ENCODE measurements at regions not wholly inside any gene's neighbourhood (a gene's known extent, or its start where the extent isn't known, plus 50 kb on each side); places are given as distances from the start of the nearest gene placed in this dataset.

DNA sequence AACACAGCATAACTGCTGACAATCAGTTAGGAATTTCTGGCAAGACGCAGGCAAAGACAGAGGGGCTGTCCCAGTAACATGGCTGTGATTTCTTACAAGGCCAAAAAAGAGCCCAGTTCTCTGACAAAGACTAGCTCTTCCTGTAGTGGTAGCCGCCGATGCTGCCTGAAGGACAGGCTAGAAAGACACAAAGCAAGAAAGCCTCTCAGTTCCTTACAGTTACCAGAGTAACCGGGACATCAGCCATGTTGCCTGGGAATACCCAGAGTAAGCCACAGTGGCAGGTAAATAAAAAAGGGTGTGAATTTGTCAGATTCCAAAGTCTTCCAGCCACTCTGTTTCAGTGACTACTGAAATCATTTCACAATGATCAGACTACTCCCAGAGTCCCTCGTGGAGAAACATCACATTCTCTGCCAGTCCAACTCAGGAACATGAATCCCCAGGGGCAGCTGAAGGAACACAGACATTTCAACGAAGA is 493.6 kb upstream of the ADAMTS9 start:
- H3K4me1 ChIP-seq (ENCODE audit: low read length) = no peaks in the 10 kb centered on the region
- no peaks in the 10 kb centered on the region for H3K79me2 ChIP-seq (ENCODE audit: low read length)
- H3K27ac ChIP-seq (ENCODE audit: low read length) = no peak overlapping the region
- H3K4me2 ChIP-seq (ENCODE audit: low read depth, low read length, poor library complexity, severe bottlenecking) = no peak overlapping the region
- no peaks in the 10 kb centered on the region for H3K36me3 ChIP-seq (ENCODE audit: insufficient read depth, low read length)
- H3K27me3 ChIP-seq (ENCODE audit: low read length) = no peaks in the 10 kb centered on the region
- no peaks in the 10 kb centered on the region for H4K20me1 ChIP-seq (ENCODE audit: insufficient read depth, low read depth, low read length)
- H2AFZ ChIP-seq (ENCODE audit: low read length) = no peak overlapping the region
- no peaks in the 10 kb centered on the region for H3K9me2 ChIP-seq (replicated peaks; ENCODE audit: insufficient read depth, low read length)
- no peak for DNase-seq
- H3K9me3 ChIP-seq (ENCODE audit: low read length) = no peaks in the 10 kb centered on the region; the same call in 1 of the 2 replicates
- no peak overlapping the region for H3K9ac ChIP-seq (ENCODE audit: low read length)
- no peak overlapping the region for H3K4me3 ChIP-seq (ENCODE audit: low read length)

DNA sequence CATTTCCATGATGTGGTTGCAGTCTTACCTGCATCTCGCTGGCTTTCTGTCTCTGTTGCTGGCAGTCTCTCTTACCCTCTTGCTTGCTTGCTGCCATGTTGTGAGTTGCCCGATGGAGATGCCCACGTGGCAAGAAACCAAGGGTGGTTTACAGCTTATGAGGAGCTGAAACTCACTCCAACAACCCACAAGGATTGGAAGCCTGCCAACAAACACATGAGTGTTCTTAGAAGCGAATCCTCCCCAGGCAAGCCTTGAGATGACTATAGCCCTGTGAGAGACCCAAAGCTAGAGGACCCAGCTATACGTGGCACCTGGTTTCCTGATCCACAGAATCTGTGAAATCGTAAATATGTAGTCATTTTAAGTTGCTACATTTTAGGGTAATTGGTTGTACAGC is 490.9 kb upstream of the ADAMTS9 start:
- no peak overlapping the region for H3K4me2 ChIP-seq (ENCODE audit: low read depth, low read length, poor library complexity, severe bottlenecking)
- no peaks in the 10 kb centered on the region for H3K4me1 ChIP-seq (ENCODE audit: low read length)

DNA sequence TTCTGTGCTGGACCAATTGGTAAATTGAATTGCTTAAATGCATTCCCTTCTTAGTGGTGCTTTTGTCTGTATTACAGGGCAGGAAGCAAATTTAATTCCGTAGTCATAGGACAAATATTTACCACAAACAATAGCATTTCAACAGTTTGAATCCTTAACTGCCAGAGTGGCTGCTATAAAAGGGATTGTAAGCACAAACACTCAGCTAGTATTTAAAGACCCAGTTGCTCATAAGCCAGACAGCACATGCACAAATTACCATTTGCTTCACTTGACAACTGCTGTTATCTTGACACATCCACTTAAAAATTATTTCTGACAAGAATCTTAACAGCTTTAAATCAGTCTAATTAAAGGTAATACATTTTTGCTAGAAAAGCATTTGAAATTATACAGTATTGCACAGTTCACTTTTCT is 490.2 kb upstream of the ADAMTS9 start:
- H4K20me1 ChIP-seq (ENCODE audit: insufficient read depth, low read depth, low read length) = no peaks in the 10 kb centered on the region
- H2AFZ ChIP-seq (ENCODE audit: low read length) = no peak overlapping the region
- no peaks in the 10 kb centered on the region for H3K4me1 ChIP-seq (ENCODE audit: low read length)
- no peaks in the 10 kb centered on the region for H3K27me3 ChIP-seq (ENCODE audit: low read length)
- H3K9me3 ChIP-seq (ENCODE audit: low read length) = no peaks in the 10 kb centered on the region
- no peak overlapping the region for H3K27ac ChIP-seq (ENCODE audit: low read length)
- no peak overlapping the region for H3K9ac ChIP-seq (ENCODE audit: low read length)
- no peak for DNase-seq
- H3K4me3 ChIP-seq (ENCODE audit: low read length) = no peak overlapping the region
- no peaks in the 10 kb centered on the region for H3K79me2 ChIP-seq (ENCODE audit: low read length)
- H3K4me2 ChIP-seq (ENCODE audit: low read depth, low read length, poor library complexity, severe bottlenecking) = no peak overlapping the region
- H3K36me3 ChIP-seq (ENCODE audit: insufficient read depth, low read length) = no peaks in the 10 kb centered on the region
- no peaks in the 10 kb centered on the region for H3K9me2 ChIP-seq (replicated peaks; ENCODE audit: insufficient read depth, low read length)

More for the DNA sequence above, 490.9 kb upstream of the ADAMTS9 start:
- Histone ChIP-seq H3K9me3 (ENCODE audit: low read length) (no peaks in the 10 kb centered on the region), H3K9me2 (replicated peaks; ENCODE audit: insufficient read depth, low read length) (no peaks in the 10 kb centered on the region), H3K79me2 (ENCODE audit: low read length) (no peaks in the 10 kb centered on the region), H3K27me3 (ENCODE audit: low read length) (no peaks in the 10 kb centered on the region), H2AFZ (ENCODE audit: low read length) (no peak overlapping the region), H3K9ac (ENCODE audit: low read length) (no peak overlapping the region), H3K27ac (ENCODE audit: low read length) (no peak overlapping the region), H4K20me1 (ENCODE audit: insufficient read depth, low read depth, low read length) (no peaks in the 10 kb centered on the region), H3K36me3 (ENCODE audit: insufficient read depth, low read length) (no peaks in the 10 kb centered on the region), H3K4me3 (ENCODE audit: low read length) (no peak overlapping the region)
- DNase-seq = no peak

DNA sequence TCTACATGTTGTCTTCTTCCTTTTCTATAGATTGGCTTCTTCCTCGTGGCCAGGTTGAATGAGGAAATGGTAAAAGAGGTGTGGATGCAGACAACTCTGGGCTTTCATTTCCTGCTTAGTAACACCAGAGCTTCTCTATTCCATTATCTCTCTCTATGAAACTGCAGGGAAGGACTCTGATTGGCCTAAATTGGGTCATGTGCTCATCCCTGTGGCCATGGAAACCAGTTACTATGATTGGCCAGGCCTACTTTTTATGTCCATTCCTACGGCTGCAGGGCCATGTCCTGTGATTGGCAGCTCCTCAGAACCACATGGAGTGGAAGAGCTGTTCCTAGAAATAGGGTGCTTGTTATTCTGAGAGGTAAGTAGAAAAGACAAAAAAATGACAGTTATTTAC is 486.9 kb upstream of the ADAMTS9 start:
- Histone ChIP-seq H3K27ac (ENCODE audit: low read length) (no peak overlapping the region), H4K20me1 (ENCODE audit: insufficient read depth, low read depth, low read length) (no peaks in the 10 kb centered on the region), H3K9ac (ENCODE audit: low read length) (no peak overlapping the region), H3K4me1 (ENCODE audit: low read length) (no peaks in the 10 kb centered on the region), H3K9me2 (replicated peaks; ENCODE audit: insufficient read depth, low read length) (no peaks in the 10 kb centered on the region), H3K9me3 (ENCODE audit: low read length) (no peaks in the 10 kb centered on the region), H2AFZ (ENCODE audit: low read length) (no peak overlapping the region), H3K27me3 (ENCODE audit: low read length) (no peaks in the 10 kb centered on the region), H3K4me2 (ENCODE audit: low read depth, low read length, poor library complexity, severe bottlenecking) (no peak overlapping the region), H3K79me2 (ENCODE audit: low read length) (no peaks in the 10 kb centered on the region), H3K36me3 (ENCODE audit: insufficient read depth, low read length) (no peaks in the 10 kb centered on the region), H3K4me3 (ENCODE audit: low read length) (no peak overlapping the region)
- peak; percentile 44 for DNase-seq

DNA sequence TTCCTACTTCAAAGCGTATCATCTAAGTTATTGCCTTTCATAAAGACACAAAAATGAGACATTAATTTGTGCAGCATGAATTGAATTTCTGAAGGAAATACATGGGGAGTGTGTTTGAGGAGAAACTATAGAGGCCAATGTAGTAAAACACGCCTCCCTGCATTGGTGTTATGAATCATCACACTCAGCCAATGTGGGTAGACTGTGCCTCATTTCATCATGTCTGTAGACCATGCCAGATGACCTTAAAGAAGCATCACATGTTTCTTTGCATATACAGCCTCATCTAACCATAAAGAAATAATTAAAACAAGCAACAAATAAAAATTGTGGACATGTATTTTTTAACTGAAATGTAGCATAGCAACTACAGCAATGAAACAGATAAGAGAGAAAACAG is 486.0 kb upstream of the ADAMTS9 start:
- no peak overlapping the region for H2AFZ ChIP-seq (ENCODE audit: low read length)
- H3K27ac ChIP-seq (ENCODE audit: low read length) = no peak overlapping the region
- no peak overlapping the region for H3K4me2 ChIP-seq (ENCODE audit: low read depth, low read length, poor library complexity, severe bottlenecking)
- H3K36me3 ChIP-seq (ENCODE audit: insufficient read depth, low read length) = no peaks in the 10 kb centered on the region
- no peaks in the 10 kb centered on the region for H3K27me3 ChIP-seq (ENCODE audit: low read length)
- no peaks in the 10 kb centered on the region for H3K79me2 ChIP-seq (ENCODE audit: low read length)
- no peaks in the 10 kb centered on the region for H3K4me1 ChIP-seq (ENCODE audit: low read length)
- no peak overlapping the region for H3K4me3 ChIP-seq (ENCODE audit: low read length)
- no peaks in the 10 kb centered on the region for H3K9me2 ChIP-seq (replicated peaks; ENCODE audit: insufficient read depth, low read length)
- no peak overlapping the region for H3K9ac ChIP-seq (ENCODE audit: low read length)
- no peak for DNase-seq
- no peaks in the 10 kb centered on the region for H3K9me3 ChIP-seq (ENCODE audit: low read length)
- no peaks in the 10 kb centered on the region for H4K20me1 ChIP-seq (ENCODE audit: insufficient read depth, low read depth, low read length)

DNA sequence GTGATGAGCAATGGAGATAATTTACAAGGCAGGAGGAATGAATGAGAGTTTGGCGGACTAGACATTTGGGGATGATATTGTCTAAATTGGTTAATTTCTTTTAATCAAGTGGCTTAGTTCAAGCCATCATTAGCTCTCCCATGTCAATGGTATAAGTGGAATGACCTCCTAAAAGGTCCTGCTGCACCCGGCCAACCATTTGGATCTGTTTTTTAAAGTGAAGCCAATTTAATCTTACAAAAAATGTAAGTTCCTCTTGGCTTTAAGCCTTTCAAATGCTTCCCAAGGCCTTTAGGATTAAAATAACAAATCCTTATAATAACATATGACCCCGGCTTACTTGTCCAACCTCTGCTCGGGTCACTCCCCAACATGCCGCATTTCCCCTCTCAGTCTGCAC is 484.4 kb upstream of the ADAMTS9 start:
- no peaks in the 10 kb centered on the region for H3K9me2 ChIP-seq (replicated peaks; ENCODE audit: insufficient read depth, low read length)
- DNase-seq = no peak
- no peak overlapping the region for H3K4me2 ChIP-seq (ENCODE audit: low read depth, low read length, poor library complexity, severe bottlenecking)
- no peaks in the 10 kb centered on the region for H3K27me3 ChIP-seq (ENCODE audit: low read length)
- H4K20me1 ChIP-seq (ENCODE audit: insufficient read depth, low read depth, low read length) = no peaks in the 10 kb centered on the region
- H3K79me2 ChIP-seq (ENCODE audit: low read length) = no peaks in the 10 kb centered on the region
- H3K4me3 ChIP-seq (ENCODE audit: low read length) = no peak overlapping the region
- no peaks in the 10 kb centered on the region for H3K36me3 ChIP-seq (ENCODE audit: insufficient read depth, low read length)
- H3K27ac ChIP-seq (ENCODE audit: low read length) = no peak overlapping the region
- H3K4me1 ChIP-seq (ENCODE audit: low read length) = no peaks in the 10 kb centered on the region
- no peak overlapping the region for H3K9ac ChIP-seq (ENCODE audit: low read length)
- no peak overlapping the region for H2AFZ ChIP-seq (ENCODE audit: low read length)
- H3K9me3 ChIP-seq (ENCODE audit: low read length) = no peaks in the 10 kb centered on the region

DNA sequence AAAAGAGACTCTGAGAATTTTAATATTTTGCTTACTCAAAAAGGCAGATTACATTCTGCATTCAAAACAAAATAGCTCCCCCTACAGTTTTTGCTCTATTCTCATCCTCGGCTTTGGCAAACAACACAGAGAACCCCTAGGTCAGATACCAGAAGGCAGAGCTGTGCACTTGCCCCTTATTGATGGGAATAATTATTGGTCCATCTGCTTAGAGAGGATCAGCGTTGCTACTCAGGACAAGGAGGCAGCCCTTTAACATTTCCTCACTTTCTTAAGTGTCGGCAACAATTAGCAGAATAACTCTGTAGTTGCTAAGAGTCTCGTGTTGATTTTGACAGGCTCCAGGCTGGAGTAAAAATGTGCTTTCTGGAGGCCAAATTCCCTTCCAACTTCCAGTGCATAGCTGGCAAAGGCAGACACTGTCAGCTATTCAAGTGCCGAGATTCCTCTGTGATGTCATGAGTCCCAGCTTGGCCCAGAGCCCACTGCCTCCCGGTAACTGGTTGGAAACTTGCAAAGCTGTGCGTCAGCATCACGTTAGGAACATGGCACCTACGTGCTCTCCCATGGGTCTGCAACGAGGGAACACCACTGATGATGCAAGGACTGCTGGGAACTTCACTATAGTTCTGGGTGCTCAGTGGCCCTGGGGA is 482.7 kb upstream of the ADAMTS9 start:
- Histone ChIP-seq H3K4me3 (ENCODE audit: low read length) (no peak overlapping the region), H4K20me1 (ENCODE audit: insufficient read depth, low read depth, low read length) (no peaks in the 10 kb centered on the region), H3K9me3 (ENCODE audit: low read length) (no peaks in the 10 kb centered on the region), H3K27ac (ENCODE audit: low read length) (no peak overlapping the region), H3K36me3 (ENCODE audit: insufficient read depth, low read length) (no peaks in the 10 kb centered on the region), H3K27me3 (ENCODE audit: low read length) (no peaks in the 10 kb centered on the region), H3K79me2 (ENCODE audit: low read length) (no peaks in the 10 kb centered on the region), H2AFZ (ENCODE audit: low read length) (no peak overlapping the region), H3K4me1 (ENCODE audit: low read length) (no peaks in the 10 kb centered on the region), H3K9me2 (replicated peaks; ENCODE audit: insufficient read depth, low read length) (no peaks in the 10 kb centered on the region), H3K9ac (ENCODE audit: low read length) (no peak overlapping the region), H3K4me2 (ENCODE audit: low read depth, low read length, poor library complexity, severe bottlenecking) (no peak overlapping the region)
- peak; percentile 44 for DNase-seq

DNA sequence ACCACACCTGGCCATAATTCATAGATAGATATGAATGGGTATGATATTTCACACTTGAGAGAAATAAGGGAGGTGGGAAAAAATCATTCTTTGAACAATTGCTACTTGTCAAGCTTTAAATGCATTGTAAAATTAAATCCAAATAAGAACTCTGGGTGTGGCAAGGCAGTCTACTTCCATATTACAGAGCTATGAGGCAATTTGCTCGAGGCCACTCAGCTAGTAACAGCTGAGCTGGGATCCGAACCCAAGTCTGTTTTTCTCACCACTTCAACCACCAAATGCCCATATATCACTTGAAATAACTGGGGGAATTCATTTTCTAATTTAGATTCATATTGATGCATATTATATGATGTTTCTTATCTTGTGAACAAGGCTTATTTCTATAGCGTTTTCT is 482.2 kb upstream of the ADAMTS9 start:
- Histone ChIP-seq H2AFZ (ENCODE audit: low read length) (no peak overlapping the region), H3K79me2 (ENCODE audit: low read length) (no peaks in the 10 kb centered on the region), H3K9me3 (ENCODE audit: low read length) (no peaks in the 10 kb centered on the region), H3K4me3 (ENCODE audit: low read length) (no peak overlapping the region), H3K27ac (ENCODE audit: low read length) (no peak overlapping the region), H3K9ac (ENCODE audit: low read length) (no peak overlapping the region), H4K20me1 (ENCODE audit: insufficient read depth, low read depth, low read length) (no peaks in the 10 kb centered on the region), H3K4me1 (ENCODE audit: low read length) (no peaks in the 10 kb centered on the region), H3K36me3 (ENCODE audit: insufficient read depth, low read length) (no peaks in the 10 kb centered on the region), H3K9me2 (replicated peaks; ENCODE audit: insufficient read depth, low read length) (no peaks in the 10 kb centered on the region), H3K27me3 (ENCODE audit: low read length) (no peaks in the 10 kb centered on the region), H3K4me2 (ENCODE audit: low read depth, low read length, poor library complexity, severe bottlenecking) (no peak overlapping the region)
- no peak for DNase-seq
